ENCODE measurements at regions not wholly inside any gene's neighbourhood (a gene's known extent, or its start where the extent isn't known, plus 50 kb on each side); places are given as distances from the start of the nearest gene placed in this dataset.

DNA sequence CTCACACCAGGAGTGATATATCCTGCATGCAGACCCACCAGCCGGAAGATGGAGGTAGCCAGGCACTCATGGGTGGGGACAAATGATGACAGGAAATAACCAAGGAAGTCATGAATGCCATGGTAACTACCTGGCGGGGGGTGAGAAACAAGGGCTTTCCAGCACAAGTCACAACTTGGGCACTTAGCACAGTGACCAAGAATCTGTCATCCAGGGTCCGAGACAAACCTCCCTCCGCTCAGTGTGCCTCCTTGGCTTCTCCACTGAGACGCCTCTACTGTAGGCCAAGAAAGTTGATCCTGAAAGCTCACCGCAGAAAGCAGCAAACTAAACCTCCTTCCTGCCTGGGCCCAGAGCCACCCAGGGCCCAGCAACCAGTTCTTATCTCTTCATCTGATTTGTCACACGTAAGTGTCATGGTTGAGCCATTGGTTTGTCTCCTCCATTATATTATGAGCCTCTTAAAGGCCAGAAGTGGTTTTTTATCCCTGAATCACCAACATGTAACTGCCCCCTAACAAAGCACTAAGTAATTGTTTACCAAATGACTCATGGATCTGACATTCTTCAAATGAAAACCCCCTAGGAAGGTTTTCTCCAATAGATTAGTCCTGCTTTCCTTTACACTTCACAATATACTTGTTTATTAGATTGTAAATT is 84.3 kb upstream of the TAB2 start:
- TF ChIP-seq, protein P1, sequence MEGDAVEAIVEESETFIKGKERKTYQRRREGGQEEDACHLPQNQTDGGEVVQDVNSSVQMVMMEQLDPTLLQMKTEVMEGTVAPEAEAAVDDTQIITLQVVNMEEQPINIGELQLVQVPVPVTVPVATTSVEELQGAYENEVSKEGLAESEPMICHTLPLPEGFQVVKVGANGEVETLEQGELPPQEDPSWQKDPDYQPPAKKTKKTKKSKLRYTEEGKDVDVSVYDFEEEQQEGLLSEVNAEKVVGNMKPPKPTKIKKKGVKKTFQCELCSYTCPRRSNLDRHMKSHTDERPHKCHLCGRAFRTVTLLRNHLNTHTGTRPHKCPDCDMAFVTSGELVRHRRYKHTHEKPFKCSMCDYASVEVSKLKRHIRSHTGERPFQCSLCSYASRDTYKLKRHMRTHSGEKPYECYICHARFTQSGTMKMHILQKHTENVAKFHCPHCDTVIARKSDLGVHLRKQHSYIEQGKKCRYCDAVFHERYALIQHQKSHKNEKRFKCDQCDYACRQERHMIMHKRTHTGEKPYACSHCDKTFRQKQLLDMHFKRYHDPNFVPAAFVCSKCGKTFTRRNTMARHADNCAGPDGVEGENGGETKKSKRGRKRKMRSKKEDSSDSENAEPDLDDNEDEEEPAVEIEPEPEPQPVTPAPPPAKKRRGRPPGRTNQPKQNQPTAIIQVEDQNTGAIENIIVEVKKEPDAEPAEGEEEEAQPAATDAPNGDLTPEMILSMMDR (conservative IDR thresholded peaks at IDR 0.05; ENCODE audit: low read length): no peak
- TF ChIP-seq EZH2phosphoT487 (IDR thresholded peaks at IDR 0.05; ENCODE audit: borderline replicate concordance, low read depth, low read length): no peak

Data from OCI-LY7 (cell line).